ENCODE measurements at regions not wholly inside any gene's neighbourhood (a gene's known extent, or its start where the extent isn't known, plus 50 kb on each side); places are given as distances from the start of the nearest gene placed in this dataset.

GRCh38 chr14:82390586-82390985 lies 856.9 kb upstream of the SEL1L start:
- no peak for DNase-seq

DNA sequence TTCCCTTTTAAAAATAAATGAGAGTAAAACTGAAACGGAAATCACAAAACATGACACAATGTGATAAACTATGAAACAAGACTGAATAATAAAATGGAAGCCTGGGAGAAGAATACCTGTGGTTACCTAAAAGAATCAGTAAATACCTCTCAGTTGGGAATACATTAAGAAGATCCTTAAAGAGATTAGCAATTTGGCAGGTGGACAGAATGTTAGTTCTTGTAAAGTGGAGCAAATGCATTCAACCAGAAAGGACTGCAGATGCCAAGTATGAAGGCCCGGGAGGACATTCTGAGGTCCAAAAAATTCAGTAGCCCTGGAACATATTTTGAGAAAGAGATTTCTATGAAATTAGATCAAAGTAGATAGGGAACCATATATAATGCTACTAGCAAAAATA lies 861.3 kb upstream of the SEL1L start:
- DNase-seq, result no peak

DNA sequence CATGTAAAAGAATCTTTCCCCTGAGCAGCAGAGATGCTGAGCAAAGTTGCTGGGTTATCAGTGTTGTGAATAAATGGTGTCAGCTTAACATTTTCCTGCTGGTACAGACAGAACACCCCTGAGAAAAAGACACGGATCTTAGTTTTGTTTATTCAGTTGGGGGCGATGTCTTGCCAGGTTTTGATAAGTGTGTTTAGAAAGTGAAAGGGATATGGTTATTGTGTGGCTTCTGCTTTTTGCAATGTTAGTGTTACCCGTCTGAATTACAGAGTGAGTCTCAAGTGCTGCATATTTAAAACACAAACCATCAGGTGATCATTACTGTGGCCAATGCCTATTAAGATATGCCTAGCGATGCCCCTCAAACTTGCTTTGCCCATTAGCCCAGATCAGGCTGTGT lies 864.6 kb upstream of the SEL1L start:
- DNase-seq, result no peak

- DNase-seq, result no peak
Observed at GRCh38 chr14:82403987-82404386, 870.3 kb upstream of the SEL1L start.

DNA sequence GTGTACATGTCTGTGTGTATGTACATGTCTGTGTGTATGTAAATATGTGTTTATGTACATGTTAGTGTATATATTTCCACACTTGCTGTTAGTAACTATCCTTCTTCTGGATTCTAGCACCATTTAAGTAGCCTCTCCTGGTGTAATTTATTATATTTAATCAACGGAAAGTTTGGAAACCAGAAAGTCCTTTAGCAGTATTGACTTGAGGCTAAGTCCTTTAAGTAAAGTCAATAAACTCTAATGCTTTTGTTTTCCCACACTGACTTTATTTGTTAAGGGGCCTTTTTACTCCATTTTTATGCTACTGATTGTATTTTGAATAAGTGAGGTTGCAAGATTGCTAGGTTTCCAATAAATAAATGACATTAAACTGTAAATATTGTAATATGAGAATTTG lies 876.4 kb upstream of the SEL1L start:
- DNase-seq, result no peak

DNA sequence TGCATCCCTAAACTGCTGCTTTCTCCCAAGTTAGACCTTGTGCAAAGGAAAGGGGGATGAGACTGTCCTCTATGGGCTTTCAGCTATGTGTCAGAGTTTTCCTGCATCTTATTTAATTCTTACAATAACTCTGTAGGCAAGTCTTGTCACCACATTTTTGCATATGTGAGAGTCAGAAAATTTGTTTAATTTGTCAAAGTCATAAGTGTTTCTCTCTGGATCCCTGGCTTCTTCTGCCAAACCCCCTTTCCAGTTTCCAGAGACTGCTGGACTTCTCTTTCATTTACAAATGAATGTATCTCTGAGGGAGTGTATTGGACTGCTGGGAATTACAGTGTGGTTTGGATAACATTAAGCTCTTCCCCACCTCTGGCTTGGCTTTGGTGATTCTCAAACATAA lies 877.6 kb upstream of the SEL1L start:
- no peak for DNase-seq

GRCh38 chr14:82412545-82412944 lies 878.9 kb upstream of the SEL1L start:
- DNase-seq, result no peak

GRCh38 chr14:82414853-82415539 lies 881.3 kb upstream of the SEL1L start:
- DNase-seq, result no peak

GRCh38 chr14:82419933-82420332 lies 886.3 kb upstream of the SEL1L start:
- no peak for DNase-seq

DNA sequence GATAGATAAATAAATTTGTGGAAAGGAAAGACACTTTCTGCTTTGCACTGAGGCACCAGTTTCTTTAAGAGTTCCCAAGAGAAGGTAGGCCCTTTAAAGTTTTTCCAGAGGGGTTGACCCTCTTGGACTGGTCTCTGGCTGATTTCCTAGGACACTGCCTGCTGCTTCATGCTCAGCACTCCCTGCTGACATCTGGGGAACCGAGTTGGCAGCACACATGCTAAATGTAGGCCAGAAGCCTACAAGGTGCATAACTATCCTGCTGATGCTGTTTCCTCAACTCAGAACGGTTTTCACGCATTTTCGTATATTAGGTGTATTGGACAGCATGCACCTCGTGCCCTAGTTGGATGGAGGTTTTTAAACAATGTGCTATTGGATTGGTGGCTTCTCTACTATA lies 887.2 kb upstream of the SEL1L start:
- DNase-seq, result no peak

- DNase-seq, result no peak
Observed at GRCh38 chr14:82421286-82421685, 887.6 kb upstream of the SEL1L start.

GRCh38 chr14:82422230-82422629 lies 888.6 kb upstream of the SEL1L start:
- no peak for DNase-seq

DNA sequence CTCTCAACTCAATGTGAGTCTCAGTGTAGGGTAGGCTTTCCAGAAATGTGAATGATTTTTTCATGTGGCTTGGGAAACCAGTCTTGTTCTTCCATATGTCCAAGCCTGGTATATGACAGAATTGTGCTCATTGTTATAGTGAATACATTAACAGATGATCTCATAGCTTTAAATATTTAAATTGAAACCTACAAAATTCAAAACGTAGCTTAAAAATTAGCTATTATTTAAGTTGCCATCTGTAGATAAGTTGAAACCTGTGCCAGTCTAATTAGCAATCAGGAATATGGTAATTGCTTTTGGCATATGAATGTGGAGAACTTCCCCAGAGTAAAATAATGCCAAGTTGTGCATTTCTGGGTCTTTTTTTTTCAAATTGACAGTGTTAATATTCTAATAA lies 891.6 kb upstream of the SEL1L start:
- no peak for DNase-seq

DNA sequence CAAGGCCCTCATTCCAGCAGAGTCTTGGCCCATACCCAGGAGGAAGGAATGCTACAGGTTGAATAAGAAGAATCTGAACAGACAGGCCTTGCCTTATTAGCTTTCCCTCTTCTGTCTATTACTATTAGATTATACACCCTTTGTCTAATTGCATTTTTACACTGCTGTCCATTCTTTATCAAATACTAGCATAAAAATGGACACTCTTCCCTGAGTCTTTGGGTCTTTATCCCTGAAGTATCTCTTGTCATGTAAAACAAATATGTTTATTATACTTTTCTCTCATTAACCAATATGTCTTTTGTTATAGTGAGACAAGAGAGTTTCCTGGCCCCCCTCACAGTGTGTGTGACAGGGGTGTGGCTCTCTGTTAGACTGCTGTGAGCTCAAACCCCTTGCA lies 897.4 kb upstream of the SEL1L start:
- DNase-seq, result no peak

DNA sequence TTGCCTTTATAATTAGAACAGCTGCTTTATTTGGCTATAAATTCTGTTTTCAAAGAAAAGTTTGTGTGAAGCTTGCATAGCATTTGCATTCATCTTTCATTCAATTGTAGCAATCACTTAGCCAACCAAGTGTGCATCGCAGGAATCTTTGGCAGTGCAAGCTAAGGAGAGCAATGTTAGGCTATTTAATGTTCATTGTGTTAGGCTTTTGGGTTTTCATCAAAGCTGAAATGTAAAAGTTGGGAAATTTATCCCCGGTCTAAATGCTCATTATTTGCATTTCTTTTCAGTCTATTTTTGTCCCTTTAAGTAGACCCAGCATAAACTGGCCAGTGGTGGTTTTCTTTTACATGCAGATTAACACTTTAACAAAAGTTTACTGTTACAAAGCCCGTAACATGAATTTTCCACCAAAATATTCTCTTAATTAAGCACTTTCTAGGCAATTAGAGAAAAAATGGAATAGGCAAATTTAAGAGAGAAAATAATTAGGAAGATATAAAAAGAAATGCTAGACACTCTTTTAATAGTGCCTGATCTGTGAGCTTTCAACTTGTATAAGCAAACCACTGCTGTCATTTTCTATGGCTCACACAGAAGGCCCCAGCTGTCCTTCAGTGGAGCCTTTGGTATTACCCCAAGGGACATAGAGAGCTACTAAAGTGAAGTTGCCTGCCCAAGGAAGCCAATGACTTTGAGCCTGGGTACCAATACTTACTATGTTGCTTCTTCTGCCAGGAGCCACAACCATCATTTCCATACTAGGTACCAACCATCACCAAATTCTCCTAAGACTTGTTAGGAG lies 898.9 kb upstream of the SEL1L start:
- DNase-seq, result no peak

DNA sequence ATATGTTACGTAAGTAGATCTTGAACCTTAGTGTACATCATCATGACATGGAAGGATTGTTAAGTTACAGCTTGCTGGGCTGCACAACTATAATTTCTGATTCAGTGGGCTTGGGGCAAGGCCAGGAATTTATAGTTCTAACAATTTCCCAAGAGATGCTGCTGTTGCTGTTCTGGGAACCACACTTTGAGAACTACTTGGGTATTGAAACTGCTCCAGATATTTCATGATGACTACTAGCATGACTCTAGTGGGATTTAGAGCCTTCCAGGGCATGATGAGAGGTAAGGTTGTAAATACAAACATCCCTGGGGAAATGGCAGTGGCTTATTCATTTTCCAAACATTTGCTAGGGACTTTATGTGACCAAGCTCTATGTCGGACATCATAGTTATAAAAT lies 904.8 kb upstream of the SEL1L start:
- no peak for DNase-seq

DNA sequence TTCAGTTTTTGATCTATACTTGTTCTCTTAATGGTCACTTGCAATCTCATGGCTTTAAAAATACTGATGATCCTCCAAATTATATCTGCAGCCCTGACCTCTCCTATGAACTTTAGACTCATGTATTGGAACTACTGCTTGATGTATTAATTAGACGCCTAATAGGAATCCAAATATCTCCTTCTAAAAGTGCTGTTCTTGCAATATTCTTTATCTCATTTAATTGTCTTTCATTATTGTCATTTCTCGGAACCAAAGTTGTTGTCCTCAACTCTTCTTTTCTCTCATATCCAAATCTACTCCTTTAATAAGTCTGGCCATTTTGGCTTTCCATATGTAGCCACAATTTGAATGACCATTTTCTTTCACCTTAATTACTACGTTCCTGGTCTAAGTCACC lies 907.6 kb upstream of the SEL1L start:
- DNase-seq, result no peak

- no peak for DNase-seq
Observed at GRCh38 chr14:82445810-82446570, 912.3 kb upstream of the SEL1L start.

- no peak for DNase-seq
Observed at GRCh38 chr14:82447586-82447985, 913.9 kb upstream of the SEL1L start.

- DNase-seq, result no peak
Observed at GRCh38 chr14:82449926-82450468, 916.3 kb upstream of the SEL1L start.

DNA sequence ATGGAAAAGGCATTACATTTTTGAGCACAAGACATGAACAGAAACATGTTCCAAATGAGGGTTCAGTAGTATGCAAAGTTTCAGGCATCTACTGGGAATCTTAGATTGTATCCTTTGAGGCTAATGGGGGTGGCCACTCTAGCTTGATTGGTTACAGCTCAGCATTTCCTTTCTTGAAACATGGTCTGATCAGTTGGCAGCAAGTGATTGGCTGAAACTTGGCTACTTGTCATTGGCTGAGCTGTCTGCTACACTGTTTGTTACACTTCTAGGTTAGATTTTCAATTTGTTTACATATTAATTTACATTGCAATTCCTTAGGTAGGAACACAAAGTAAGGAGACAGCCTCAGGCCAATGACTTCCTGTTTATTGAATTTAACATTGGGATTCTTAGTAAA lies 918.0 kb upstream of the SEL1L start:
- no peak for DNase-seq

DNA sequence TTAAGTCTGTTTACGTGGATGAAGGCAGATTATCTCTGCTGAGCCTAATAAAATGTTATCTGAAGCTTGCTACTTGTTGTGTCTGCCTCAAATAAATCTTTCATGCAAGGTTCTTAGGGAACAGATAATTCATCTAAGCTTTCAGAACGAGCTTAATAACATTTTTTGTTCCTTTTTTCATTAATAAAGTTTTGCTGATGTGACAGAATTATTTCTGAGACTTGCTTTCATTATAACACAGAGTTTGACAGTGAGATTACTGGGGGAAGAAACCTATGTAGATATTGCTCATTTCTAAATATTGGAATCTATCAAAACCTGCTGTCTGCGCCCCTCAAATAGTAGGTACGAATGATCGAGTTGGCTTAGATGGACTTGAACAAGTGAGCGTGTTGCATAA lies 948.7 kb upstream of the SEL1L start:
- DNase-seq, result no peak

GRCh38 chr14:82488473-82488872 lies 954.8 kb upstream of the SEL1L start:
- DNase-seq, result peak; percentile 10

DNA sequence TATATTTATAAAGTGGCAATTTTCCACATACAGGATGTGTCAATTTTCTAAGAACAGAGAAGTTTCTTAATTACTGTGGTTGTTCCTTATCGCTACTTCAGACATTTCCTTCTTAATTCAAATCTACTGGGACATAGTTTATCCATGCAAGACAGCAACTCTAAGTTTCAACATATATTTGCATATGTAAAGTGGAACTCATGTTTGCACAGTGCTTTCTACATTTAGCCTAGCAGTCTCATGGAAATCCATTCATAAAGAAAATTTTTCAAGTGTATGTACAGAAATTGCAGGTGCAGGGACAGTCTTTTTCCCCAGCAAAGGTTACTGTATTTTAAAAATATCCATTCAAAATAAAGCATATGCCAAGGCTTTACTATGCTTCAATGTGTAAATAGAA lies 956.7 kb upstream of the SEL1L start:
- peak; percentile 84 for DNase-seq
